Natural killer cell (primary cell): ENCODE measurements at regions not wholly inside any gene's neighbourhood (a gene's known extent, or its start where the extent isn't known, plus 50 kb on each side); places are given as distances from the start of the nearest gene placed in this dataset.

Source experiments
- ATAC-seq, 3 donors: fragments of 150-1000 bp in 2 of 3; fragments of 200-7000 bp in 1 of 3; cut with Tn5 transposase; 1 replicate in 1 of 3; 2 replicates in 2 of 3; pipeline ENCODE4 v1.10.0; 2021; ENCODE audit warnings: mild to moderate bottlenecking in 2 of 3, moderate library complexity in 2 of 3
- DNase-seq, 2 donors: peaks; one replicate each; pipeline versions ENCODE4 v3.0.0 to v3.0.0-alpha.2; 2013 to 2021; ENCODE audit warnings: mixed read lengths in 1 of 2
- H3K27ac ChIP-seq: one replicate; pipeline ENCODE4 v1.5.1; 2013; ENCODE audit warnings: mild to moderate bottlenecking, low read length
- H3K27me3 ChIP-seq: one replicate; pipeline ENCODE4 v1.6.1; 2013; ENCODE audit warnings: low read length; ENCODE audit not compliant: control insufficient read depth, insufficient read depth
- H3K36me3 ChIP-seq: one replicate; pipeline ENCODE4 v1.6.1; 2013; ENCODE audit warnings: low read length; ENCODE audit not compliant: control insufficient read depth, insufficient read depth
- H3K4me1 ChIP-seq: one replicate; pipeline ENCODE4 v1.6.1; 2013; ENCODE audit warnings: low read length; ENCODE audit not compliant: control insufficient read depth, insufficient read depth
- H3K4me3 ChIP-seq: one replicate; pipeline ENCODE4 v1.5.1; 2013; ENCODE audit warnings: low read length
- H3K9me3 ChIP-seq: one replicate; pipeline ENCODE4 v1.6.1; 2013; ENCODE audit warnings: low read length; ENCODE audit not compliant: control insufficient read depth, insufficient read depth
- H3K27ac Mint-ChIP-seq, 2 donors: one replicate each; pipeline ENCODE4 v1.8.0; 2022; ENCODE audit warnings: mild to moderate bottlenecking in 2 of 2, mixed read lengths in 2 of 2, moderate library complexity in 1 of 2
- H3K27me3 Mint-ChIP-seq, 2 donors: one replicate each; pipeline ENCODE4 v1.8.0; 2022; ENCODE audit warnings: low read depth in 2 of 2, mixed read lengths in 2 of 2
- H3K36me3 Mint-ChIP-seq: one replicate; pipeline ENCODE4 v1.8.0; 2022; ENCODE audit warnings: mixed read lengths
- H3K4me1 Mint-ChIP-seq, 2 donors: one replicate each; pipeline ENCODE4 v1.8.0; 2022; ENCODE audit warnings: mixed read lengths in 2 of 2
- H3K4me3 Mint-ChIP-seq: one replicate; pipeline ENCODE4 v1.8.0; 2022; ENCODE audit warnings: mild to moderate bottlenecking, moderate library complexity, mixed read lengths
- H3K9me3 Mint-ChIP-seq, 2 donors: one replicate each; pipeline ENCODE4 v1.8.0; 2022; ENCODE audit warnings: mixed read lengths in 2 of 2
- WGBS: methylation state at CpG from one replicate; pipeline ENCODE4 v1.1.7; 2013; ENCODE audit warnings: missing lambda C conversion rate; ENCODE audit not compliant: insufficient coverage; 5-methylcytosine and 5-hydroxymethylcytosine counted together
- intact Hi-C: fragments of 100-400 bp; cut with micrococcal nuclease; formaldehyde crosslinking; loops from one replicate; pipeline ENCODE4 v1.14.2; 2022
- TF ChIP-seq, protein P1 (sequence below): fragments of 200-600 bp; IDR thresholded peaks from one replicate; pipeline ENCODE4 v1.8.0; 2022; ENCODE audit warnings: antibody characterized with exemption

DNA sequence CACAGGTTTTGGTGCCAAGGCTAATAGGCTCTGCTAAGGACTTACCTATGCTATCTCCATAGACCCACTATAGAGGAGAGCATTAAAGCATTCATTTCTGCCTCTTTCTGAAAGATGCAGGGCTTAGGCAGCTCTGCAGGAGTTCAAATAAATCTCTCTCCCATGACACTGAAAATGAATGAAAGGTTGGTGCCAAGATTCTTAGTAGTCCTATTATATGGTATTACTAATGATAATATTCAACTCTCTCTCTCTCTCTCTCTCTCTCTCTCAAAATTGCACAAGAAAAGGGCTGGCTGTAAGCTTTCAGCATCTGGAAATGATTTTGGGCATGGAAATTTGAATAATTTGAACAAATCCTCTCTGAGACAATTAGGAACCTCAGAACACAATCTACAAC, 433.7 kb downstream of the MBD2 start:
- DNase-seq, result no peak
- H3K9me3 Mint-ChIP-seq, result peaks cover 18 to 27% of the 10 kb centered on the region in 2 donors
- Histone ChIP-seq H3K4me1 (no peaks in the 10 kb centered on the region), H3K4me3 (no peak overlapping the region), H3K36me3 (no peaks in the 10 kb centered on the region), H3K27me3 (no peaks in the 10 kb centered on the region), H3K27ac (no peak overlapping the region), H3K9me3 (peaks cover 2% of the 10 kb centered on the region)
- ATAC-seq, result no peak
- intact Hi-C loops, result no loop called here
- no peaks in the 10 kb centered on the region for H3K27me3 Mint-ChIP-seq
- no peak overlapping the region for H3K27ac Mint-ChIP-seq
- H3K4me3 Mint-ChIP-seq, result no peak overlapping the region
- H3K4me1 Mint-ChIP-seq, result no peaks in the 10 kb centered on the region
- no peaks in the 10 kb centered on the region for H3K36me3 Mint-ChIP-seq
- TF ChIP-seq, protein P1, sequence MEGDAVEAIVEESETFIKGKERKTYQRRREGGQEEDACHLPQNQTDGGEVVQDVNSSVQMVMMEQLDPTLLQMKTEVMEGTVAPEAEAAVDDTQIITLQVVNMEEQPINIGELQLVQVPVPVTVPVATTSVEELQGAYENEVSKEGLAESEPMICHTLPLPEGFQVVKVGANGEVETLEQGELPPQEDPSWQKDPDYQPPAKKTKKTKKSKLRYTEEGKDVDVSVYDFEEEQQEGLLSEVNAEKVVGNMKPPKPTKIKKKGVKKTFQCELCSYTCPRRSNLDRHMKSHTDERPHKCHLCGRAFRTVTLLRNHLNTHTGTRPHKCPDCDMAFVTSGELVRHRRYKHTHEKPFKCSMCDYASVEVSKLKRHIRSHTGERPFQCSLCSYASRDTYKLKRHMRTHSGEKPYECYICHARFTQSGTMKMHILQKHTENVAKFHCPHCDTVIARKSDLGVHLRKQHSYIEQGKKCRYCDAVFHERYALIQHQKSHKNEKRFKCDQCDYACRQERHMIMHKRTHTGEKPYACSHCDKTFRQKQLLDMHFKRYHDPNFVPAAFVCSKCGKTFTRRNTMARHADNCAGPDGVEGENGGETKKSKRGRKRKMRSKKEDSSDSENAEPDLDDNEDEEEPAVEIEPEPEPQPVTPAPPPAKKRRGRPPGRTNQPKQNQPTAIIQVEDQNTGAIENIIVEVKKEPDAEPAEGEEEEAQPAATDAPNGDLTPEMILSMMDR, result no peak

DNA sequence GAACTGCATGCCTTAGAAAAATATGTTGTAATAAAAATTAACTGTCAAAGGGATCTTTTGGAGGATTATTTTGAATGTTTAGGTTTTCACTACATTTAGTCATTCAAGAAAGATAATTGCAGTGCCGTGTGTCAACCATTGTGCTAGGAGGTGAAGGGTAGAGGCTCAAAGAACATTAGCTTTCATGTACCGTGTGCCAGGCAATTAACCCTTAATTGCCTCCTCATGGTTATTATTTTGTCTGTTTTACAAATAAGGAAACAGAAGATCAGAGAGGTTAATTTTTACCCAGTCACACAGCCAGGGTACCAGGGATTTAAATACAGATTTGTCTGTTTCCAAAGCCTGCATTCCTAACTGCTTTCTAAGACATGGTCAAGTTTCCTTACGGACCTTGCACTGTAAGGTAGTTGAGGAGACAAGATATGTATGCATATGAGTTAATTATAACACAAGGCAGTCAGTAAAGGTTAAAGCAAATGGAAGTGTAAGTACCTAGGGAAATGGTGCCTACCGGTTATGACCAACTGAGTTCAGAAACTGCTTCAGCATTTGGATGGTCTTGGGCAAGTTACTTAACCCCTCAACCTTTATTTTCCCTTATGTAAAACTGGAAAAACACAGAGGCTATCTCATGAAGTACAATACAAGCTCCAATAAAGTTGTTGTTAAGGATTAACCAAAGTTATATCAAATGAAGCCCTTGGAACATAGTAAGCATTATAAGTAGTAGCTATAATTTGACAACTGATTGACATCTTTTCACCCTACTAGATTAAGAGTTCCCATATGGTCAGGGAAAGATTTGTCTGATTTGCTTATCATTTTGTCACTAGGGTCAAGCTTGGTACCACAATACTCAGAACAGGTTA, 434.9 kb downstream of the MBD2 start:
- DNase-seq, result no peak
- H3K4me3 Mint-ChIP-seq, result no peak overlapping the region
- Histone ChIP-seq H3K36me3 (no peaks in the 10 kb centered on the region), H3K4me1 (no peaks in the 10 kb centered on the region), H3K27ac (no peak overlapping the region), H3K27me3 (no peaks in the 10 kb centered on the region), H3K4me3 (no peak overlapping the region), H3K9me3 (peaks cover 2% of the 10 kb centered on the region)
- WGBS, result 85% methylated on average over 3 of the region's 4 CpGs
- no peak overlapping the region for H3K27ac Mint-ChIP-seq
- H3K4me1 Mint-ChIP-seq, result no peaks in the 10 kb centered on the region
- TF ChIP-seq, protein P1, result no peak
- ATAC-seq, result no peak
- H3K27me3 Mint-ChIP-seq, result no peaks in the 10 kb centered on the region
- peaks cover 17 to 26% of the 10 kb centered on the region in 2 donors for H3K9me3 Mint-ChIP-seq
- intact Hi-C loops, result no loop called here
- no peaks in the 10 kb centered on the region for H3K36me3 Mint-ChIP-seq

DNA sequence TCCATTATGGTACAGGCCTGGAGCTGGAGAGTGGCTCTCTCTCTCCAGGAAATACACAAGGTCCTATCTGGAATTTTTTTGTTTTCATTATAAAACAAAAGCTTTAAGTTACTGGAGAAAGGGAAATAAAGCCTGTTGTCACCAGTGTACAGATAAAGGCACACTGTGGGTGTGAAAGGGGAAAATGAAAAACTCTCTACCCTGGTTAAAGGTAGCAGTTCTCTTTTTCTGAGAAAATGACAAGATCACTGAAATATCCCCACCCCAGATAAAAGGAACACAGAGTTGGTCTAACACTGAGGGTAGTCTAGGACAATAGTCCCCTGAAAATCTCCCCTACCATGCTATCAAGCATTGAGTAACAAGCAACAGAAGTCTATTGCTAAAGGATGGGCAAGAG, 438.7 kb downstream of the MBD2 start:
- no peaks in the 10 kb centered on the region for H3K36me3 ChIP-seq
- no peak overlapping the region for H3K4me3 ChIP-seq
- intact Hi-C loops, result no loop called here
- H3K9me3 Mint-ChIP-seq, result peaks cover 12 to 17% of the 10 kb centered on the region in 2 donors
- no peaks in the 10 kb centered on the region for H3K27me3 ChIP-seq
- DNase-seq (no peak), ATAC-seq (no peak)
- no peaks in the 10 kb centered on the region for H3K4me1 Mint-ChIP-seq
- no peak overlapping the region for H3K27ac ChIP-seq
- no peaks in the 10 kb centered on the region for H3K9me3 ChIP-seq
- H3K4me1 ChIP-seq, result no peaks in the 10 kb centered on the region
- no peaks in the 10 kb centered on the region for H3K27me3 Mint-ChIP-seq
- H3K4me3 Mint-ChIP-seq, result no peak overlapping the region
- TF ChIP-seq, protein P1, result no peak
- no peaks in the 10 kb centered on the region for H3K36me3 Mint-ChIP-seq
- no peak overlapping the region for H3K27ac Mint-ChIP-seq

DNA sequence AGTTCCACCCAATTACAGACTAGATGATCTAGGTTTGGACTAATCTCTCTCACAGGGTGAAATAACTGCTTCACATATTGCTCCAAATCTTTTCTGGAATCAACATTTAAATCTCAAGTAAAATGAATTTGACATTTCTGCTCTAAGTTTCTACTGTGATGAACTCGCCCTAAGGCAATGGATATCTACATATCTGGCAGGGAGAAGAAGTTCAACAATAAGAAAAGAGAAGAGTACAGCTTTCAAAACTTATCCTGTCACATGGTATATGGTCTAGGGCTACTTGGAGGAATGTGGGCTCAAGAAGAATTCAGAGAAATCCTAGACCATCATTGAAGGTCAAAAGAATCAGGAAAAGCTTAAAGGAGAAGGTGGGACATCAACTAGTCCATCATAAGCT, 440.2 kb downstream of the MBD2 start:
- Mint-ChIP-seq H3K9me3 (peaks cover 17 to 24% of the 10 kb centered on the region in 2 donors), H3K4me3 (no peak overlapping the region), H3K27ac (no peak overlapping the region), H3K4me1 (no peaks in the 10 kb centered on the region), H3K27me3 (no peaks in the 10 kb centered on the region), H3K36me3 (no peaks in the 10 kb centered on the region)
- H3K9me3 ChIP-seq, result no peaks in the 10 kb centered on the region
- H3K36me3 ChIP-seq, result no peaks in the 10 kb centered on the region
- ATAC-seq, result no peak
- TF ChIP-seq, protein P1, result no peak
- DNase-seq, result no peak
- intact Hi-C loops, result no loop called here
- no peak overlapping the region for H3K27ac ChIP-seq
- H3K27me3 ChIP-seq, result no peaks in the 10 kb centered on the region
- WGBS, result 50% methylated on average over 1 of the region's 1 CpG
- H3K4me3 ChIP-seq, result no peak overlapping the region
- H3K4me1 ChIP-seq, result no peaks in the 10 kb centered on the region
